ENCODE measurements at regions not wholly inside any gene's neighbourhood (a gene's known extent, or its start where the extent isn't known, plus 50 kb on each side); places are given as distances from the start of the nearest gene placed in this dataset.
"Not testable (repeated sequence)": the region's sequence is repeated elsewhere in the genome, so short reads cannot be mapped to it uniquely, and the experiment has no call there.

GRCh38 chr17:83159204-83160049 lies 80.0 kb downstream of the METRNL start:
- no peak for DNase-seq (ENCODE audit: low read depth in 2 of 2)

DNA sequence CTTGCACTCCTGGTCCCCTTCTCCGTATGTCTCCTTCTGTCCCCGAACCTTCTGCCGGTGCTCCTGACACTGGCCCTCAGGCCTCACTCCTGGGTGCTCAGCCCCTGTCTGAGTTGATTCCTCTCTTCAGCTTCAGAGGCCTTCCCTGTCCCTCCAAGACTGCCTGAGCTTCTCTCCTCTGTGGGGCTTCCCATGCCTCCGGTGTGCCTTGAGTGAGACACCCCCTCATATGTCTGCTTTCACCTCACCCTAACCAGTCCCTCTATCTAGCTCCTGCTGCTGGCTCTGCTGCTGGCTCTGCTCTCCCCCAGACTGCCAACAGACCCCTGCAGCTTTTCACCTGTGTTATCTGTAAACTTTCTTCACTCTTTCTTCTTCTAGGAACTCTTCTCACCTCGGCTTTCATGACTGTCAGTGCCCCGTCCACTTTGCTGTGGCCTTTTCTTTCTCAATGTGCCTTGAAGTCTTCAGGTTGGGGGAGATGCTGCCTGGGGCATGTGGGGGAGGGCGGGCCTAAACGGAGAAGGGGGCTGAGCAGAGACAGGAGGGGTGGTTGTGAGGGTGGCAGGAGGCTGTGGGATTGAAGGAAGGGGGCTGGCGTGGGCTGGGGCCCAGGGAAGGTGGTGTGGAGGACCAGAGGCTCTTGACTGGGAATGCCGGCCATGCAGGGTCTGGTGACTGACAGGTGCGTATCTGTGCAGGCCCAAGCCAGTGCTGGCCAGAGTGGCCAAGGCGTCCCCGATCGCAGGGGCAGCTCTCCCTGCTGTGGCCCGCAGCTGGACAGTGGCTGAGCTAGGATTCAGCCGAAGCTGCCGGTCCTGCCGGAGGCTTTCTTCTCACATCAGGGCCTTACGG lies 81.3 kb downstream of the METRNL start:
- DNase-seq (ENCODE audit: low read depth in 2 of 2): no peak

DNA sequence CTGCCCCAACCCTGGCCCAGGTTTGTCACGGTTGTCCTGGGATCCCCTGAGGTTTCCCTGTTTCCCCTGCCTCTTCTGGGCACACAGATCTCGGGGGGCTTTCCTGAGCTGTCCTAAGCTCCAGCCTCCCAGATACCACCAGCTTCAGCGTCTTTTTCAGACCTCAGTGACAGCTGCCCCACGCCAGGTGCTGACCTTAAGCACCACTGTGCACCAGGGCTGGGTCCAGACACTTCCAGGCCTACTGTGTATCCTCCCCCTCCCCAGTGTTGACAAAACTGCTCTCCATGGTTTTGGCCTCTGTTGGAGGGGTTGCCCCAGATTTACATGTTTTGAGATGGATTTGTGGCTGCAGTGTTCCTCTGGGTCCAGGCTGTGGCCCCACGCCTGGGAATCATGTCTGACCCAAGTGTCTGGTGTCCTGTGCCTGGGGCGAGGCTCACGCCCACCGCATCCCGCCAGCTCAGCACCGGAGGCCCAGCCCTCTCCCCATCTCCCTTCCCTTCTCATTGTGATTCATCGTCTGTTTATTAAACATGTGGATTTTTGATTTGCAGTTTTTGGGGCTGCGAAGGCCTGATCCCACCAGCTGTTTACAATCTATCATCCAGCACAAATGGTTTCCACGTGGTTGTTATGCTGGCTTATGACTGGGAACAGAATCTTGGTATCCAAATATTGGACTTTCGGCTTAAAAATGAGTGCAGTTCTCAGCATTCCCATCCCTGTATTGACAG lies 82.1 kb downstream of the METRNL start:
- DNase-seq (ENCODE audit: low read depth in 2 of 2): no peak

DNA sequence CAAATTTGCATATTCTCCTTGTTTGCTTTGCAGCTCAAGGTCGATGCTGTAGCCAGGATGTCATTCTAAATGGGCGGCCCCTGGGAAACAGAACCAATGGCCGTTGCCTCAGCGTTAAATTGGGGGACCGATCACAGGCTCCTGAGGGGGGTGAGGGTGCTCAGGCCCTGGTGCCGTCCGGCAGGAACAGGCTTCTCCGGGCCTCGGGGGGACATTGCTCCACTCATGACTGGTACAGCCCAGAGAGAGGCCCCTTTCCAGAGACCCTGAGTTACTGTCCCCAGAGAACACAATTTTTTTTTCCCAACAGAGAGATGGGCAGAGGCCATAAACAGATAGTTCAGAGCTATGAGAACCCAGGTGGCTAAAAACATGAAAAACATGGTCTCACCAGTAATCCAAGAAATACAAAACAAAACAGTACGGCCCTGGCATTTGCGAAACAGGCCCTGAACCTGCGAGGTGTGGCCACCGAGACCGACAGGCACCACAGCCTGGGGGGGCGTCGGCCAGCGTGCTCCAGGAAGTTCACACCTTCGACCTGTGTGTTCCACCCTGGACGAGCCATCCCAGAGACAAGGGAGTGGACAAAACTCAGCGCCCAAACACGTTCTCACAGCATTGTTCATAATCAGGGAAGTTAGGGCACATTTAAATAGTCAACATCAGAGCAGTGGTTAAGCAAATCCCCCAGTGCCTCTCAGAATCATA lies 82.8 kb downstream of the METRNL start:
- DNase-seq (ENCODE audit: low read depth in 2 of 2): no peak

GRCh38 chr17:83164490-83164889 lies 85.1 kb downstream of the METRNL start:
- no peak for DNase-seq (ENCODE audit: low read depth in 2 of 2)

DNA sequence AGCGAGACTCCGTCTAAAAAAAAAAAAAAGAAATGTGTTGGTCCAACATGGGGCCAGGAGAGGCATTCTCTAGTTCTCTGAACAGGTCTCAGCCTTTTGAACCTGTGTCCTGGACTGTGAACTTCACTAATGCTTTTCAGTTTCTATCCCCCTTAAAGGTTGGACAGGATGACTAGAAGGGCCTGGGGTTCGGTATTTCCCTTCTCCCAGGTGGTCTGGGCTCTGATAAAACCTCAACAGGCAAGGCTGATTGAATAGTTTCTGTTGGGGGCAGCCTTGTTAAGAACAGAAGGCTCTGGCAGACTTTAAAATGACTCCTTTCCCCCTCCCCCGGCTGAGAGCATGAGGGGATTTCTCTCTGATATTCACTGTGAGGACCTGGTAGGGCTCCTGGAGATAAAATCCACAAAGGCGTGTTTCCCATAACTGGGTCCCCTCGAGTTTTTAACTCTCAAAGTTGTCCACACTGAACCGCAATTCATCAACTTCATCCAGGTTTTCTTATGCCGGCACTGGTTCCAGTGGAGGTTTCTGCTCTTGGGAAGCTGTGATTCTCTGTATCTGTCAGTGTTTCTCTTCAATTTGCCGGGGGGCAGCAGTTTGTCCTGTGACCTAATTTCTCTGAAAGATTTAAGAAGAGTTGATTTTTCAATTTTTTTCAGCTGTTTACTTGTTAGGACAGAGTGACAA lies 91.3 kb downstream of the METRNL start:
- DNase-seq (ENCODE audit: low read depth in 2 of 2): no peak

DNA sequence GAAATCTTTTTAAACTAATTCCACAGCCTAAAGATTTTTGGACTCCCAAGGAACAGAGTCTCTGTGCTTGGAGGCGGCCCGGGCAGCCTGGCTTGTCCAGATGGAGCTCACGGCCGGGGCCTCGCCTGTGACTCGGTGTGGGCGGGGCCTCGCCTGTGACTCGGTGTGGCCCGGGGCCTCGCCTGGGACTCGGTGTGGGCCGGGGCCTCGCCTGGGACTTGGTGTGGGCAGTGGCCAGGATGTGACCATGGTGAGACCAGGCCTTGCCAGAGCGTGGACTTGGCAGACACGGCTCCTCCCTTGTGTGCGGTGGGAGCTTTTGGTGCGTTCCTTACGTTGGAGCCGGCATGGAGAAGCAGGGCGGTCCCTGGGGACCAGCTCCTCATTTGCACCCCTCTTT lies 92.3 kb downstream of the METRNL start:
- no peak for DNase-seq (ENCODE audit: low read depth in 2 of 2)

DNA sequence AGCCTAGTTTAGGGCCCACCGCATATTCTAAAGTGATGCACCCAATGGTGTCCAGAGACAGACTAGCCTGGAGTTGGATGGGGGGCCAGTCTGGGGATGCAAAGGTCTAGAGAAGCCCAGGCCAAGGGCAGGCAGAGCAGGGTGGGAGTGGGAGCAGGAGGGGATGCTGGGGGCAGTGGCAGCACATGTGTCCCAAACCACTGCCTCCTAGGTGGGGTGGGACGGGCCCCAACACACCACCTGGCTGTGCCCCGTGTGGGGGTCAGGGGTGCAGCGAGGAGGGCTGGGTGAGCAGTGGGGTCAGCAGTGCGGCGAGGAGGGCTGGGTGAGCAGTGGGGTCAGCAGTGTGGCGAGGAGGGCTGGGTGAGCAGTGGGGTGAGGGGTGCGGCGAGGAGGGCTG lies 92.7 kb downstream of the METRNL start:
- DNase-seq (ENCODE audit: low read depth in 2 of 2): not testable (repeated sequence)

DNA sequence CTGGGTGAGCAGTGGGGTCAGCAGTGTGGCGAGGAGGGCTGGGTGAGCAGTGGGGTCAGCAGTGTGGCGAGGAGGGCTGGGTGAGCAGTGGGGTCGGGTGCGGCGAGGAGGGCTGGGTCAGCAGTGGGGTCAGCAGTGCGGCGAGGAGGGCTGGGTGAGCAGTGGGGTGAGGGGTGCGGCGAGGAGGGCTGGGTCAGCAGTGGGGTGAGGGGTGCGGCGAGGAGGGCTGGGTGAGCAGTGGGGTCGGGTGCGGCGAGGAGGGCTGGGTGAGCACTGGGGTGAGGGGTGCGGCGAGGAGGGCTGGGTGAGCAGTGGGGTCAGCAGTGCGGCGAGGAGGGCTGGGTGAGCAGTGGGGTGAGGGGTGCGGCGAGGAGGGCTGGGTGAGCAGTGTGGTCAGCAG lies 93.2 kb downstream of the METRNL start:
- DNase-seq (ENCODE audit: low read depth in 2 of 2): not testable (repeated sequence)

GRCh38 chr17:83173180-83173913 lies 93.9 kb downstream of the METRNL start:
- not testable (repeated sequence) for DNase-seq (ENCODE audit: low read depth in 2 of 2)

- DNase-seq (ENCODE audit: low read depth in 2 of 2): no peak
Measured at GRCh38 chr17:83173914-83174361, 94.5 kb downstream of the METRNL start.

- DNase-seq (ENCODE audit: low read depth in 2 of 2): no peak
Measured at GRCh38 chr17:83174362-83175118, 95.1 kb downstream of the METRNL start.

- no peak for DNase-seq (ENCODE audit: low read depth in 2 of 2)
Measured at GRCh38 chr17:83175119-83175821, 95.9 kb downstream of the METRNL start.

DNA sequence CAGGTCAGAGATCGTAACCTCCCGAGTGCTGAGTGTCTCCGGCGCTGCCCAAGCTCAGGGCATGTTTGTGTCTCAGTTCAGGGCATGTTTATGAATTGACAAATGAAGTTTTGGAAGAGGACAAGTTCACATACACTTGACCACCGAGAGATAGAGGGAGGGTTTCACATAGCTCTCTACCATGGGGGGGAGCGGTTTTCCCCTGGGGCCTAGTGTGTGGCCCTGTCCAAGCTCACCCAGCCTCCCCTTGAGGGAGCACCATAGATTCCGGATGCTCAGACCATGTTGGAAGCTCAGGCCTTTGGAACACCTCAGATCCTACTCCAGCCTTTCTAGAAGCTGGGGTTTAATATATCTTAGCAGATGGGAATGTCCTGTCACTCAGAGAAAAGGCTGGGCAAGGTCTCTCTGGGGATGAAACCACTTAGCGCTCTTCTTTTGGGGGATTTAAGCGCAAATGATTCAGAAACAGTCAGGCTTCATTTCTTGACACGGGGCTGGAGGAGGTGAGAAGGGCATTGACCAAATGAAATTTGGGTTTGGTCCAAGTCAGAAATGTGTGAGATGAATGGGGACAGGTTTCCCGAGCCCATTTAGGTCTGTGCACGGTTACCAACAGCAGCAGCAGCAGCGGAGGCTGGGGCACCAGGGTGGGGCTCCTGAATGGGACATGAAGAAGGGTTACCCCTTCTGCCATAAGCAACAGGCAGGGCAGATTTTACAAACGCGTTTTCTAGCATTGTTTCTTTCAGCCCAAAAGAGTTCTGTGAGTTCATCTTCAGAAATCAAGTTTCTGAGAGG lies 96.6 kb downstream of the METRNL start:
- DNase-seq (ENCODE audit: low read depth in 2 of 2): no peak

DNA sequence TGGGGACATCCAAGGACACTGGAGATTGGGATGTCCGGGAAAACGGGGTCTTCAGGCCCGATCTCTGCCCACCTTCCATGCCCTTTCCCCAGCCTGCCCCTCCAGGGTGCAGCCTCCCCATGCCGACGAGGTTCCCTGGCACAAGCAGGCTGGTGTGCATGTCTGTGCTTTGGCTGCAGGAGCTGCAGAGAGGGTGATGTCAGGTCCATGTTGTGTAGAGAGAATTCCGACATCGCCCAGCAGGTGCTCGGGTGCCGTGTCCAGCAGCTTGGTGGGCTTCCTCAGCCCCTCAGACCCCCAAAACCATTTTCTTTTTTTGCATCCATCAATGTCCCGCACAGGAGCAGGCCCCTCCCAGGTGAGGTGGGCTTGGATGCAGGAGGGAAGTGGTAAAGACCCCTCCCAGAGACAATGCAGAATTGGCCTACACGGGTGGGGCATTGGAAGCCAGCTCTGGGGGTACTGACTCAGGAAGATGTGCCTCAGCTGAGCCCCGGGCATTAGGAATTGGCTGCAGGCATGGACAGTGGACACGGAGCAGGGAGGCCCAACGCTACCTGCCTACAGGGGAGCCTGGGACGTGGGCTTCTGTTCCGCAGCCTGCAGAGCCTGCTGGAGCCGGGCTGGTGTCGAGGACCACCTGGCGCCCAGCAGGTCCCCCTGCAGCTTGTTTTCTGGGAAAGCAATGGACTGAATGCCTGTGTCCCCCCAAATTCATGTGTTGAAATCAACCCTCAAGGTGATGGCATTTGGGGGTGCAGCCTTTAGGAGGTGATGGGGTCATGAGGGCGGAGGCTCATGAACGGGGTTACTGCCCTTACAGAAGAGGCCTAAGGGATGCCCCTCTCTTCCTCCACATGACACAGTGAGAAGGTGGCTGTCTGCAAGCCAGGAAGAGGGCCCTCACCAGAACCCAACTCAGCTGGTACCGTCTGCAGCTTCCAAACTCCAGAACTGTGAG lies 97.5 kb downstream of the METRNL start:
- DNase-seq (ENCODE audit: low read depth in 2 of 2): no peak

GRCh38 chr17:83177611-83178532 lies 98.5 kb downstream of the METRNL start:
- DNase-seq (ENCODE audit: low read depth in 2 of 2): no peak

All from stimulated activated CD4-positive, alpha-beta T cell treated with anti-CD3 and anti-CD28 coated beads, Interleukin-4, amount 100 ng/mL, for 48 hours (primary cell).